GM12891 (cell line): ENCODE measurements at regions not wholly inside any gene's neighbourhood (a gene's known extent, or its start where the extent isn't known, plus 50 kb on each side); places are given as distances from the start of the nearest gene placed in this dataset.

ENCODE experiments used
- PAX5 ChIP-seq: IDR thresholded peaks from 2 replicates; pipeline ENCODE4 v1.6.1; 2011; ENCODE audit warnings: low read length, moderate library complexity, mild to moderate bottlenecking; ENCODE audit not compliant: insufficient read depth, severe bottlenecking
- POLR2A ChIP-seq: IDR thresholded peaks from 2 replicates; pipeline ENCODE4 v1.6.1; 2011; ENCODE audit warnings: low read depth, low read length, control low read depth
- POLR2AphosphoS5 ChIP-seq: IDR thresholded peaks from 2 replicates; pipeline ENCODE4 v1.6.1; 2011; ENCODE audit warnings: low read depth, low read length, control low read depth
- SPI1 ChIP-seq: IDR thresholded peaks from 2 replicates; pipeline ENCODE4 v1.6.1; 2011; ENCODE audit warnings: low read depth, low read length, control low read depth

DNA sequence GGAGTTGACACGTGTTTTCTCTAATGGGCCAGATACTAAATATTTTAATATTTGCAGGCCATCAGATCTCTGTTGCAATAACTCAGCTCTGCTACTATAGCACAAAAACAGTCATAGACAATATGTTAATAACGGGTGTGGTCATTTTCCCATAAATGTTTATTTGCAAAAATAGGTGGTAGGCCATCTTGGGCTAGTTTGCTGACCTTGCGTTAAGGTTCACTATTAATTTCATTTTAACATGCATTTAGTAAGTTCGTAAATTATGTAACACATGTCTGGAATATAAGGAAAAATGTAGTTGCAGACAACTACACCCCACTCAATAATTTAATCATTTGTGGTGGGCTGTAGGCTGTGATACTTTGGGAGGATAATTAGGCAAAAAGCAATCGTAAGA is 577.8 kb downstream of the PKHD1 start:
- TF ChIP-seq POLR2A (no peak), POLR2AphosphoS5 (no peak), SPI1 (no peak), PAX5 (no peak)
